ENCODE measurements at regions not wholly inside any gene's neighbourhood (a gene's known extent, or its start where the extent isn't known, plus 50 kb on each side); places are given as distances from the start of the nearest gene placed in this dataset.
"Not testable (repeated sequence)": the region's sequence is repeated elsewhere in the genome, so short reads cannot be mapped to it uniquely, and the experiment has no call there.

GRCh38 chr20:17822039-17822438 lies 122.3 kb downstream of the BANF2 start:
- Histone ChIP-seq H3K27me3 (ENCODE audit: control insufficient read depth, insufficient read depth, low read length) (no peaks in the 10 kb centered on the region), H3K27ac (ENCODE audit: low read depth, low read length) (no peak overlapping the region), H3K4me3 (ENCODE audit: low read depth, low read length) (no peak overlapping the region), H3K4me1 (ENCODE audit: control insufficient read depth, insufficient read depth, low read length) (peaks cover 9% of the 10 kb centered on the region; the same call in 1 of the 2 replicates), H3K9me3 (ENCODE audit: control insufficient read depth, insufficient read depth, low read length) (no peaks in the 10 kb centered on the region), H3K36me3 (ENCODE audit: control insufficient read depth, insufficient read depth, low read length) (no peaks in the 10 kb centered on the region), H3K9ac (ENCODE audit: low read depth, low read length) (no peak overlapping the region)

GRCh38 chr20:17821606-17822005 lies 121.8 kb downstream of the BANF2 start:
- H3K4me1 ChIP-seq (ENCODE audit: control insufficient read depth, insufficient read depth, low read length); H3K27me3 ChIP-seq (ENCODE audit: control insufficient read depth, insufficient read depth, low read length); H3K36me3 ChIP-seq (ENCODE audit: control insufficient read depth, insufficient read depth, low read length); H3K27ac ChIP-seq (ENCODE audit: low read depth, low read length); H3K4me3 ChIP-seq (ENCODE audit: low read depth, low read length); H3K9me3 ChIP-seq (ENCODE audit: control insufficient read depth, insufficient read depth, low read length); H3K9ac ChIP-seq (ENCODE audit: low read depth, low read length): not testable (repeated sequence)

DNA sequence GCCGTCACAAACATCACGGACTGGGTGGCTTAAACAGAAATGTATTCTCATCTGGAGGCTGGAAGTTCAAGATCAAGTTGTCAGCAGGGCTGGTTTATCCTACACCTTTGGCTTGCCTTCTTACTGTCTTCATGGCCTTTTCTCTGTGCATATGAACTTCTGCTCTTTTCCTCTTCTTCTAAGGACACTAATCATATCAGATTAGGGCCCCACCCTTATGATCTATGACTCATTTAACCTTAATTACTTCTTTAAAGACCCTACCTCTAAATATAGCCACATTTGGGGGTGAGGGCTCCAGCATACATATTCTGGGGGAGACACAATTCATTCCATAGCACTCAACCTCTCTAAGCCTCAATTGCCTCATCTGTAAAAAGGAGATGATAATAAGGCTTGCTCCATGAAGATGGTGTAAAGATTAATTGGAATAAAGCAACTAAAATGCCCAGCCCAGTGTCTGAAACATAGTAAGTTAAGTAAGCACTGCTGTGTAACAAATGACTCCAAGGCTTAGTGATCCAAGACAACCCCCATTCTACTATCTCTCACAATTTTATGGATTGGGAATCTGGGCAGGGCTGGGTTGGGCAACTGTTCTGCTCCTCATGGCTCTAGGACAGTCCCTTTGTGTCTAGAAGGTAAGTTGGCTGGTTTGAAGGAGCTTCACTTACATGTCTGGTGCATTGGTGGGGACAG lies 119.8 kb downstream of the BANF2 start:
- no peak overlapping the region for H3K9ac ChIP-seq (ENCODE audit: low read depth, low read length)

GRCh38 chr20:17818187-17818586 lies 118.4 kb downstream of the BANF2 start:
- no peaks in the 10 kb centered on the region for H3K9me3 ChIP-seq (ENCODE audit: control insufficient read depth, insufficient read depth, low read length)
- H3K36me3 ChIP-seq (ENCODE audit: control insufficient read depth, insufficient read depth, low read length), result no peaks in the 10 kb centered on the region
- H3K4me1 ChIP-seq (ENCODE audit: control insufficient read depth, insufficient read depth, low read length), result 0 out of 2 replicates have a peak, but pooled peaks cover 2% of the 10 kb centered on the region
- no peak overlapping the region for H3K4me3 ChIP-seq (ENCODE audit: low read depth, low read length)
- no peak overlapping the region for H3K27ac ChIP-seq (ENCODE audit: low read depth, low read length)
- H3K27me3 ChIP-seq (ENCODE audit: control insufficient read depth, insufficient read depth, low read length), result no peaks in the 10 kb centered on the region
- H3K9ac ChIP-seq (ENCODE audit: low read depth, low read length), result no peak overlapping the region

More for the DNA sequence above, 119.8 kb downstream of the BANF2 start:
- H3K9me3 ChIP-seq (ENCODE audit: control insufficient read depth, insufficient read depth, low read length), result no peaks in the 10 kb centered on the region
- H3K36me3 ChIP-seq (ENCODE audit: control insufficient read depth, insufficient read depth, low read length), result no peaks in the 10 kb centered on the region
- H3K4me3 ChIP-seq (ENCODE audit: low read depth, low read length), result no peak overlapping the region
- H3K27me3 ChIP-seq (ENCODE audit: control insufficient read depth, insufficient read depth, low read length), result no peaks in the 10 kb centered on the region
- peaks cover 9% of the 10 kb centered on the region; the same call in 1 of the 2 replicates for H3K4me1 ChIP-seq (ENCODE audit: control insufficient read depth, insufficient read depth, low read length)
- H3K27ac ChIP-seq (ENCODE audit: low read depth, low read length), result no peak overlapping the region

DNA sequence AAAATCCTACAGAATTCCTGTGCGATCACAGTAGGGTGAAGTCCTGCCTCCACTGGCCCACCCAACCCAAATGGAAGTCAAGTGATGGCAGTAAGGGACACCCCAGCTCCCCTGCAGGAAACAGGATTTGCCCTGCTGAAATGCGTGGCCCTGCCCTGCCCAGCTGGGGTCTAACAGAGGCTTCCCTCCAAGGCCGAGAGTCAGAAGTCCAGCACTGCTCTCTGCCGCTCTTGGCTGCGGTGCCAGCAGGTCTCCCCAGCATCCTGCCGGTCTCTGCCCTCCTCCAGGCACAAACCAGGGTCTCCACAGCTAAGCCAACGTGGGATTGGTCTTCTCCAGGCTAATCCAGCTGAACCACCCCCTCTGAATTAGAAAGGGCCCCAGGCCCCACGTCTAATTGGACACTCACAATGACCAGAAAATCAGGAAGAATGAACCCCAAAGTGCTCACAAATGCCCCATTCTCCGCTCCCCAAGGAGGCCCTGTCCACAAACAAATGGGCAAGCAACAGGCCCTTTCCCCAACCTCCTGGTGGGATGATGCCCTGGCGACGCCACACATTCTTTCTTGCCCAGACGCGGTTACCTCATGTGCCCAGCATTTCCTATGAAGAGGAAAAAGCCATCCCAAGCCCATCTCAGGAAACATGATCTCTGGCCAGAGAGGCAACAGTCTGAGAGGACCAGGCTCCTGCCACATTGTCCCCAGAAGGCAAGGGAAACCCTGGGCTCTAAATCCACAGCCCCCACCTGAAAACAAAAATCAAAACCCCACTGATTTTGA lies 117.2 kb downstream of the BANF2 start:
- no peaks in the 10 kb centered on the region for H3K36me3 ChIP-seq (ENCODE audit: control insufficient read depth, insufficient read depth, low read length)
- no peak overlapping the region for H3K4me3 ChIP-seq (ENCODE audit: low read depth, low read length)
- H3K27me3 ChIP-seq (ENCODE audit: control insufficient read depth, insufficient read depth, low read length), result no peaks in the 10 kb centered on the region
- H3K4me1 ChIP-seq (ENCODE audit: control insufficient read depth, insufficient read depth, low read length), result no peaks in the 10 kb centered on the region
- no peak overlapping the region for H3K9ac ChIP-seq (ENCODE audit: low read depth, low read length)
- H3K9me3 ChIP-seq (ENCODE audit: control insufficient read depth, insufficient read depth, low read length), result no peaks in the 10 kb centered on the region
- H3K27ac ChIP-seq (ENCODE audit: low read depth, low read length), result no peak overlapping the region

DNA sequence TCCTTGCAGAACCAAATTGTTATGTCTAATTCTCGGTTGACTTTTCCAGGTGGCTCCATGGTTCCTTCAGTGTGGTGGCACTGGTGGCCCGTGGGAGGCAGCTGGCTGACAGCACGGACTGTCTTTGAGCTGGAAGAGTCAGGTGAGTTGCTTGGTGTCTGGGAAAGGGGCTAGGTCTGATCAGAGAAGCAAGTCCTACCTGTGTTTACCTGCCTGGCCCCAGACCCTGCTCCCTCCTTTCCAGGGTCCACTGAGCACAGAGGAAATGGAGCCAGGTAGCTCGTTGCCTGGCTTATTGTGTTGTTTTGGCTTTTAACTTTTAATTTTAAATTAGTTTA lies 111.8 kb downstream of the BANF2 start:
- Histone ChIP-seq H3K27me3 (ENCODE audit: control insufficient read depth, insufficient read depth, low read length) (no peaks in the 10 kb centered on the region), H3K9me3 (ENCODE audit: control insufficient read depth, insufficient read depth, low read length) (no peaks in the 10 kb centered on the region), H3K36me3 (ENCODE audit: control insufficient read depth, insufficient read depth, low read length) (no peaks in the 10 kb centered on the region), H3K9ac (ENCODE audit: low read depth, low read length) (no peak overlapping the region), H3K27ac (ENCODE audit: low read depth, low read length) (no peak overlapping the region), H3K4me1 (ENCODE audit: control insufficient read depth, insufficient read depth, low read length) (peaks cover 6% of the 10 kb centered on the region; the same call in 1 of the 2 replicates), H3K4me3 (ENCODE audit: low read depth, low read length) (no peak overlapping the region)

GRCh38 chr20:17810847-17811627 lies 111.3 kb downstream of the BANF2 start:
- no peak overlapping the region for H3K4me3 ChIP-seq (ENCODE audit: low read depth, low read length)
- H3K4me1 ChIP-seq (ENCODE audit: control insufficient read depth, insufficient read depth, low read length), result peaks cover 9% of the 10 kb centered on the region; the same call in 1 of the 2 replicates
- no peak overlapping the region for H3K9ac ChIP-seq (ENCODE audit: low read depth, low read length)
- H3K36me3 ChIP-seq (ENCODE audit: control insufficient read depth, insufficient read depth, low read length), result no peaks in the 10 kb centered on the region
- no peak overlapping the region for H3K27ac ChIP-seq (ENCODE audit: low read depth, low read length)
- no peaks in the 10 kb centered on the region for H3K27me3 ChIP-seq (ENCODE audit: control insufficient read depth, insufficient read depth, low read length)
- no peaks in the 10 kb centered on the region for H3K9me3 ChIP-seq (ENCODE audit: control insufficient read depth, insufficient read depth, low read length)

DNA sequence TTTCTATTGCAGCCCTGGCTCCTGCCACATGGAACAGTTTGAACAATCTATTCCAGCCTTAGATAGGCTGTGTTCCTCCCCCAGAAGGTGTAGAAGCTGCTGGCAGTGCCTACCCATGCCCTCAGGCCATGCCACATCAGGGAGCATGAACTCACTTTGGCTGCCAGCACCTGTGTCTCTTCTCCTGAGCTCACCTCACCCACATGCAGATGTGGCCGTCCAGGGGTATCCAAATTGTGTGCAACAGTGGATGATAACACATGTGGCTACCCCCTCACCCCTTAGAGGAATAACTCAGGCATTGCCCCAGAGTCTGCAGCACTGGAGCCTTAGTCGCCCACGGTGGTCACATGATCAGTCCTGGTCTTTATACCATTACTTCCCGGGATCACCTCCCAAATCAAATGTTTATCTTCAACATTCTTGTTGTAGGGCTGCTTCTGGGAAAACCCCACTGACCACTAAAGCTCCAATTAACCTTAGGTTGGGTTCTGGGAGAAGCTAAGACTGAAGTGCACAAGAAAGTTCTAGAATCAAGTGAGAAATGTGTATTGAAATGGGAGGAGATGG lies 110.4 kb downstream of the BANF2 start:
- H3K9me3 ChIP-seq (ENCODE audit: control insufficient read depth, insufficient read depth, low read length), result no peaks in the 10 kb centered on the region
- H3K27ac ChIP-seq (ENCODE audit: low read depth, low read length), result no peak overlapping the region
- no peak overlapping the region for H3K9ac ChIP-seq (ENCODE audit: low read depth, low read length)
- no peaks in the 10 kb centered on the region for H3K27me3 ChIP-seq (ENCODE audit: control insufficient read depth, insufficient read depth, low read length)
- no peaks in the 10 kb centered on the region for H3K36me3 ChIP-seq (ENCODE audit: control insufficient read depth, insufficient read depth, low read length)
- H3K4me1 ChIP-seq (ENCODE audit: control insufficient read depth, insufficient read depth, low read length), result peaks cover 9% of the 10 kb centered on the region; the same call in 1 of the 2 replicates
- H3K4me3 ChIP-seq (ENCODE audit: low read depth, low read length), result no peak overlapping the region

DNA sequence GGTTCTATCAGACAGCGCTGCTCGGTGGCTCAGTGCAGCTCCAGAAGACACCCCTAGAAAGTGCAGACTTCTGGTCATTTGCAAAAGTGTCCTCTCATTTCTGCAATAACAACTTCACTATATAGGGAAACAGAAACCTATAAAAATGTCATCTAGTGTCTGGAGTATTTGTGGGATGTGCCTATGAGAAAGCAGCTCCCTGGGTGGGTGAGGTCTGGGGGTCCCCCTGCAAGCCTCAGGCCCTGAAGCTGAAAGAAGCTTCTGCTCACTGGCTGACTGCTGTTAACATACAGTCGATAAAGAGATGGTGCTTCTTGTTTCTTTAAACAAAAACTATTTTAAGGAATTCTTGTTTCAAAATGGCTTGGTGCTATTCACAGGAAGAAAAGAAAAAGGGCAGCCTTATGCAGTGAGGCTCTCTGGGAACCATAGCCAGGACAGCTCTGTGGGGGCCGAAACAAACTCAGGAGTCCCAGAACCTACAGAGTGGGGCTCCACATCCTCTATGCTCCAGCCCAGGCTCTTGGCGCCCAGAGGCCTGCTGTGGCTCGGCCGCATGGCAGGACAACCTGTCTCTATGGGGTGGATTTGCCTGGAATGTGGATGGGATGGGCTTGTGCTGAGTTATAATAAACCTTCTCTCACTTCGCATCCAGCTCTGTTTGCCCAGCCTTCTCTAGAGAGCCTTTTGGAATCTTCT lies 109.7 kb downstream of the BANF2 start:
- Histone ChIP-seq H3K9me3 (ENCODE audit: control insufficient read depth, insufficient read depth, low read length) (no peaks in the 10 kb centered on the region), H3K4me1 (ENCODE audit: control insufficient read depth, insufficient read depth, low read length) (peaks cover 9% of the 10 kb centered on the region; the same call in 1 of the 2 replicates), H3K4me3 (ENCODE audit: low read depth, low read length) (no peak overlapping the region), H3K36me3 (ENCODE audit: control insufficient read depth, insufficient read depth, low read length) (no peaks in the 10 kb centered on the region), H3K9ac (ENCODE audit: low read depth, low read length) (no peak overlapping the region), H3K27me3 (ENCODE audit: control insufficient read depth, insufficient read depth, low read length) (no peaks in the 10 kb centered on the region), H3K27ac (ENCODE audit: low read depth, low read length) (no peak overlapping the region)

DNA sequence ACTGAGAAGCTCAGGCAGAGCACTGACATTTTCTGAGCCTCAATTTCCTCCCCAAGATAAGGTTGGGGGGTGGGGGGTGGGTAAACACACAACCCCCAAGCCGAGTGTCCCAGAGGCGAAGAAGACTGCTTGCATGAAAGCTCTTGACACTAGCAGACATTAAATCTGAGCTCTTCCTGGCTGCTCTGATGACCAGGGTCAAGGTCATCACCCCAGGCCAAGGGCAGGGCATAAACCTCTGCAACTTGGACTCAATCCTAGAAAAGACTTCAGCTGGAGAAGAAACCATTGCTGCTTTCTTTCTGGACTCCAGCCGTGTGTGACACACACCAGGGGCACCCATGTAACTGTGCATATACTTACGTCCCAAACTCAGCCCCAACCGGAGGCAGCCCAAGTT lies 109.0 kb downstream of the BANF2 start:
- Histone ChIP-seq H3K4me3 (ENCODE audit: low read depth, low read length) (no peak overlapping the region), H3K4me1 (ENCODE audit: control insufficient read depth, insufficient read depth, low read length) (peaks cover 9% of the 10 kb centered on the region; the same call in 1 of the 2 replicates), H3K9ac (ENCODE audit: low read depth, low read length) (no peak overlapping the region), H3K27ac (ENCODE audit: low read depth, low read length) (no peak overlapping the region), H3K27me3 (ENCODE audit: control insufficient read depth, insufficient read depth, low read length) (no peaks in the 10 kb centered on the region), H3K36me3 (ENCODE audit: control insufficient read depth, insufficient read depth, low read length) (no peaks in the 10 kb centered on the region), H3K9me3 (ENCODE audit: control insufficient read depth, insufficient read depth, low read length) (no peaks in the 10 kb centered on the region)
